ENCODE measurements at regions not wholly inside any gene's neighbourhood (a gene's known extent, or its start where the extent isn't known, plus 50 kb on each side); places are given as distances from the start of the nearest gene placed in this dataset.

GRCh38 chr1:182299728-182300616 is 91.6 kb downstream of the GLUL start:
- Histone ChIP-seq H3K9me3 (ENCODE audit: control insufficient read depth, insufficient read depth, low read depth, low read length) (no peaks in the 10 kb centered on the region), H3K27ac (ENCODE audit: extremely low read depth, low read depth, low read length) (no peak overlapping the region), H3K36me3 (ENCODE audit: control insufficient read depth in 2 of 2, insufficient read depth in 1 of 2, low read length in 2 of 2) (no peaks in the 10 kb centered on the region), H3K4me1 (ENCODE audit: control insufficient read depth, insufficient read depth, low read length) (no peaks in the 10 kb centered on the region), H3K4me3 (ENCODE audit: low read depth, low read length) (no peak overlapping the region)
- ChIA-PET CTCF (interaction anchor here (0.5 to 0.8 kb wide), 3 partner anchors 10 to 43 kb away, joined by 3 read pairs; no protein-coding TSS in a partner anchor), POLR2A (interaction anchor here (0.6 to 1.0 kb wide), 2 partner anchors 53 to 92 kb away, joined by 3 read pairs; partner anchors contain the start of gene GLUL)
- TF ChIP-seq PRDM10 (tag by site-specific recombination; IDR thresholded peaks at IDR 0.05) (no peak), ZNF629 (tag by site-specific recombination; IDR thresholded peaks at IDR 0.05) (no peak), ZBTB21 (tag by site-specific recombination; IDR thresholded peaks at IDR 0.05) (no peak), ZNF792 (tag by site-specific recombination; IDR thresholded peaks at IDR 0.05) (no peak), ZNF621 (tag by site-specific recombination; IDR thresholded peaks at IDR 0.05) (no peak), KLF17 (tag by site-specific recombination; IDR thresholded peaks at IDR 0.05) (no peak), ZNF555 (tag by site-specific recombination; conservative IDR thresholded peaks at IDR 0.05) (no peak), ZNF776 (tag by site-specific recombination; IDR thresholded peaks at IDR 0.05; ENCODE audit: borderline replicate concordance) (no peak), ZNF791 (tag by site-specific recombination; IDR thresholded peaks at IDR 0.05) (no peak), SCRT1 (tag by site-specific recombination; IDR thresholded peaks at IDR 0.05; ENCODE audit: borderline replicate concordance) (no peak), PATZ1 (tag by site-specific recombination; IDR thresholded peaks at IDR 0.05) (peak; percentile 45; the same call in 1 of the 2 replicates), ZNF585B (tag by site-specific recombination; IDR thresholded peaks at IDR 0.05) (no peak), ZNF610 (tag by site-specific recombination; IDR thresholded peaks at IDR 0.05; ENCODE audit: borderline replicate concordance) (no peak), SALL2 (tag by site-specific recombination; IDR thresholded peaks at IDR 0.05; ENCODE audit: borderline replicate concordance) (no peak), ZNF10 (tag by site-specific recombination; IDR thresholded peaks at IDR 0.05) (no peak), ZNF140 (tag by site-specific recombination; IDR thresholded peaks at IDR 0.05) (no peak), ZNF529 (tag by site-specific recombination; IDR thresholded peaks at IDR 0.05; ENCODE audit: insufficient replicate concordance) (no peak), SETDB1 (IDR thresholded peaks at IDR 0.05; ENCODE audit: insufficient read length, low read length) (no peak), TCF7L2 (IDR thresholded peaks at IDR 0.05; ENCODE audit: borderline replicate concordance, low read depth, low read length) (no peak), ZNF501 (tag by site-specific recombination; IDR thresholded peaks at IDR 0.05) (no peak), ZFP69B (tag by site-specific recombination; IDR thresholded peaks at IDR 0.05) (no peak), TSHZ1 (tag by site-specific recombination; IDR thresholded peaks at IDR 0.05; ENCODE audit: borderline replicate concordance) (no peak), ZNF449 (tag by site-specific recombination; IDR thresholded peaks at IDR 0.05) (no peak), ZNF302 (tag by site-specific recombination; IDR thresholded peaks at IDR 0.05; ENCODE audit: low read depth) (no peak), GFI1B (tag by site-specific recombination; IDR thresholded peaks at IDR 0.05) (no peak)

Data from HEK293 (cell line).